Activated CD4-positive, CD25-positive, alpha-beta regulatory T cell treated with anti-CD3 and anti-CD28 coated beads, Interleukin-2, amount 50 U/mL, for 24 hours (primary cell): ENCODE measurements at regions not wholly inside any gene's neighbourhood (a gene's known extent, or its start where the extent isn't known, plus 50 kb on each side); places are given as distances from the start of the nearest gene placed in this dataset.

Experiments used
- ATAC-seq, 2 donors: fragments of 150-1000 bp; cut with Tn5 transposase; one replicate each; pipeline ENCODE4 v1.10.0; 2021; ENCODE audit warnings: mild to moderate bottlenecking in 1 of 2, moderate library complexity in 1 of 2

- ATAC-seq, result no peak
These were observed 344.9 kb upstream of the MKI67 start for GRCh38 chr10:128471151-128471550.

- ATAC-seq, result no peak
These were observed 346.0 kb upstream of the MKI67 start for GRCh38 chr10:128472196-128472595.

GRCh38 chr10:128473396-128473795 lies 347.2 kb upstream of the MKI67 start:
- no peak for ATAC-seq

DNA sequence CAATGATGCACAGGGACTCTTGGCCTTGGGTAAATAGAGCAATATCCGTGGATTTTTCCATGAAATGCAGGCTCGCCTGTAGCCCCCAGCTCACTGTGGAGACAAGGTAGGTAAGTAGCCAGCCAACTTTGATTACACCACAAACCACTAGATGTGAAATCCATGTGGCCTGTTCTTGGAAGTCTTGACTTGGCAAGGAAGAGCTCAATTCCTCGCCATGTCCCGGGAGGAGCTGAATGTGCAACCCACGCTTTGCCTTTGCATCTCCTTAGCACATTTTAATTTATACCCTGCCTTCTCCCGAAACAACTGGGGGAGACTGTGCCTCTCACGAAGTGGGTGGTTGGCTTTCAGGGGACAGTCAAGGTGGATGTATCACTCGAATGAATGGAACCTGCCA lies 347.7 kb upstream of the MKI67 start:
- no peak for ATAC-seq

GRCh38 chr10:128474571-128474970 lies 348.3 kb upstream of the MKI67 start:
- no peak for ATAC-seq

DNA sequence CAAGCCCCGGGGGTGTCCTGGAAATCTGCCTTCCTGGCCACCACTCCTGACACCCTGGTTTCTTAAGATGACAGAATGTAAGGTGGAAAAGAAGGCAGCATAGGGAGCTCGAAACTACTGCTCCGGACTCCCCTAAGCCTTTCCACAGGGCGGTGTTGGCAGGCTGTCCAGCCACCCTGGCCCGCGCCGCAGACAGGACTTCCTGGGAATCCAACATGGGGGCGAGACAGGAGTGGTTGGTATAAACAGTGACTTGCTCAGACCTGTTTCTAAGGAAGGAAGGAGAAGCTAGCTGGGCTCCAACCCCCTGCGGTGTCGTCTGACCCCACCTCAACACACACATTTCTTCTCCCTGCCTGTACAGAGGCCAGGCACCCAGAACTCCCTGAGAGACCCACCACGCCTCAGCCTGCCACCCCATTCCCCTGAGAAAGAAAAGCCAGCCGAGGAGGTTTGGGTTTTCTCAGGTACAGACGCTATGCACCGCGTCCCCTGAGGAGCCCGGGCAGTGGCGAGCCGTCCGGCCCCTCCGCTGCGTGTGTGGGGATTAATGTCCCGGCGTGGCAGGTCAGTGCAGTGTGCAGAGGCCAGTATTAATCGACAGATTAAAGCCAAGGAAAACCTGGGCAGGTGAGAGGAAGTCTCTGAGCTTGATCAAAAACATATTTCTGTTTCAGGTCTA lies 349.6 kb upstream of the MKI67 start:
- ATAC-seq, result no peak

GRCh38 chr10:128476368-128476725 lies 350.1 kb upstream of the MKI67 start:
- no peak for ATAC-seq

GRCh38 chr10:128476845-128477244 lies 350.6 kb upstream of the MKI67 start:
- no peak for ATAC-seq

- no peak for ATAC-seq
These were observed 354.4 kb upstream of the MKI67 start for GRCh38 chr10:128480601-128481000.

DNA sequence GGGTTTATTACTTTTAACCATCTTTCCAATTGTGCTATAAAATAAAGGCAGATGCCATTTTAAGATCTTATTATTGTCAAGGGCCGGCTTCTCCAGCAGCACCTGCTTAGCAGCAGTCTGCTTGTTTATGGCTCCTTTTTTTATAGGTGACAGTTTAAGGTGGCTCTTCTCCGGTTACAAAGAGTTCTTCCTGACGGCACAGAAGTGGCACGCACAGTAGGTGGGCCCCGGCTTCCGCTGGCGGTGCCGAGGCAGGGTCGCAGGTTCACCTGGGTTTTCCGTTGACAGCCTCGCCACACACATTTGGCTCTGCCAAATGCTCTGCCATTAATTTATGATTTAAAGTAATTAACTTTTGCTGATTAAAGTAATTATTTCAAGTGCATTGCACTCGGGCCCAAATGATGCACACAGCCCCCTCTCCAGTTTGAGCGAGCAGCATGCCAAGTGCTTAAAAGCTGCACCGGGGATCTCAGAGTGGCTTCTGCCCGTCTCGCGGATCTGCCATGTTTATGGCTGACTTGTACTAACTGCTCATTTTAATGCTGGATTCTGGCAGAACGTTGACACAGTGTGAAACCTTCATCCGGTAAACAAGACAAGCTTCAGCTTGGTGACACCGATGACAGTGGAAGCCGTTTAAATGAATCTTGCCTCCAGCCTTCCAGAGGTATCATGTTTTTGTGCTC lies 355.1 kb upstream of the MKI67 start:
- ATAC-seq, result no peak

DNA sequence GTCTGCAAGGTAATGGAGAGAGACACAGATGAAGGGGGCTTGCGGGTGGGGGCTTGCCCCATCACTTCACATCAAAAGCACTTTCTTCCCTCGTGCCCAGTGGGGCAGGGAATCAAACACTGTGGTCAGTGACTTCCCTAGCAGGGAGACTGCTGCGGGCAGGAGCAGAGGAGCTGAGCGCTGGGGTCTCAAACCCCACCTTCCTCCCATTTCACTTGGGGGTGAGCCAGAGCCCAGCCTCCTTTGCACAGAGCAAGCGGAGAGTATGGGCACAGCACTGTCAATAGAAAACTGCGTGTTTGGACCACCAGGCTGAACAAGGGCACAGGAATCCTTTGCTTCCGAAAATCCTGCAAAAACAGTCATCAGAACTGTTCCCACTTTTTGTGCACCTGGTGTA lies 355.8 kb upstream of the MKI67 start:
- ATAC-seq, result no peak

DNA sequence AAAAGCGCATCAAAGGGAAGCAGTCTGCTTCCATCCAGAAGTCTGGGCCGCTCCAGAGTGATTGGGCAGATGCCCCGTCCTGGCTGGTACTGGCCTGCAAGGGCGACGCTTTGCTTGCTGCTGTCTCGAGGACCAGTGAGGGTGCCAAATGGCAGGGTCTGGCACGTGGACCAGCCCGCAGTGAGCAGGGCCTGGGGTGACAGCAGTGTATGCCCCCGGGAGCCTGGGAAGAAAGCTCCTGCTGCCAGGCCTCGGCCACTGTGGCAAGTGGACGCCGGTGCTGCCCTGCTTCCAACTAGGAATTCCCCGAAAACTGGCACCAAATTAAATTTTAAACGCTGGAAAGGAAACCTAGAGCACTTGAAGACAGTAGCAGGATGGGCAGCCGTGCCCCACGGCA lies 357.0 kb upstream of the MKI67 start:
- no peak for ATAC-seq

- no peak for ATAC-seq
These were observed 357.8 kb upstream of the MKI67 start for GRCh38 chr10:128484041-128484440.

DNA sequence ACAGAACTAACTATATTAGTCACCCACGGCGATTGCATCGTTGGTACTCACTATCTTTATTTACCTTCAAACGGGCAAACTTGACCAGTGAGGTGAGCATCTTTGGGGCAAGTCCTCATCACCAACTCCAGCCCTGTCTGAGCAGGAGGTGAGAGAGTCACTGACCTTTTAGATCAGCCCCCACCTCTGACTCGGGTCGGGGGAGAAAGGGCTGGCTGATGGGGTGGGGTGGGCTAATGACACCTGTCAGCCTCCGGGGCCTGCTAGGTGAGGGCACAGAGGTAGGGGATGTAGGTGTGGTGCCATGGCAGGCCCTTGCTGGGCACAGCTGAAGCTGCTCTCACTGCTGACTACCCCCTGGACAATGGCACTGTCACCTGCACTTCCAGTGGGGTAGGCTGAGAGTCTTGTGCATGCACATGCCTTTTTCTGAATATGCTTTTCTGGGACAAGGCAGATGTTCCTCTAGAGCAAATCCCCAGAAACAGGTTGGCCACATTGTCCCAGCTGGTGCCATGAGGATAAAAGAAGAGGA lies 359.5 kb upstream of the MKI67 start:
- no peak for ATAC-seq

DNA sequence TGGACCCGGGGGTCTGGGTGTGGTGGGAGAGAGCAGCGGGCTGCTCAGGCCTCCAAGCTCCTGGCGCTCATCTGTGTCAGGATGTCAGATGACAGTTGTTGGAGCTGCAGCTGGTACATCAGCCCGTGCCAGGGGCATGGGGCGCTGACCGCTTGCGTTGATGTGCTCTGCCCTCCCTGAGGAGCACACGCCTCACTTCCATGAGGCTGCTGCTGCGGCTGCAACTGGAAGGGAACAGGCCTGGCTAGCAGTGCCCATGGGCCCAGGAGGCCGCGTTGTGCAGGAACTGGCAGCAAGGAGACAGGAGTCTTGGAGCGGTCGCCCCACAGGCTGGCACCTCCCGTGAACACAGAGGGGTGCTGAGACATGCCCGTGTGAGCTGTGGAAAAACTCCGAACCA lies 361.3 kb upstream of the MKI67 start:
- ATAC-seq, result no peak

- no peak for ATAC-seq
These were observed 363.4 kb upstream of the MKI67 start for GRCh38 chr10:128489324-128490247.

GRCh38 chr10:128491686-128492085 lies 365.5 kb upstream of the MKI67 start:
- ATAC-seq, result no peak

DNA sequence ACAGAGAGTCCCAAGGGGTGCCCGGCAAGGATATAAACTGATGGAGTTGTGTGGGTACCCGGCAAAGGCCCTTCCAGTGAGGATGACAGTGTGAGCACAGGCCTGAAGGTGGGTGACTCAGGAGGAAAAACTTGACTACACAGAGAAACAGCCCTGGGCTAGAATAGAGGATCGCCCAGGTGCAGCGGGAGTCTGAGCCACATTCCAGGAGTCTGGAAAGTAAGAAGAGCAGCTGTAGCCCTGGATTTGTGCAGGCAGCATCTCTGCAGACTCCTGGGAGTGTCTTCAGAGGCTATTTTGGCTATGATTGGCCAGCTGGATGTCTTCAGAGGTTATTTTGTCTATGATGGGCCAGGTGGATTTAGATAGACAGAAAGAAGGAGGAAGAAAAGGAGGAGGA lies 367.6 kb upstream of the MKI67 start:
- no peak for ATAC-seq

GRCh38 chr10:128494665-128495064 lies 368.4 kb upstream of the MKI67 start:
- ATAC-seq, result no peak

DNA sequence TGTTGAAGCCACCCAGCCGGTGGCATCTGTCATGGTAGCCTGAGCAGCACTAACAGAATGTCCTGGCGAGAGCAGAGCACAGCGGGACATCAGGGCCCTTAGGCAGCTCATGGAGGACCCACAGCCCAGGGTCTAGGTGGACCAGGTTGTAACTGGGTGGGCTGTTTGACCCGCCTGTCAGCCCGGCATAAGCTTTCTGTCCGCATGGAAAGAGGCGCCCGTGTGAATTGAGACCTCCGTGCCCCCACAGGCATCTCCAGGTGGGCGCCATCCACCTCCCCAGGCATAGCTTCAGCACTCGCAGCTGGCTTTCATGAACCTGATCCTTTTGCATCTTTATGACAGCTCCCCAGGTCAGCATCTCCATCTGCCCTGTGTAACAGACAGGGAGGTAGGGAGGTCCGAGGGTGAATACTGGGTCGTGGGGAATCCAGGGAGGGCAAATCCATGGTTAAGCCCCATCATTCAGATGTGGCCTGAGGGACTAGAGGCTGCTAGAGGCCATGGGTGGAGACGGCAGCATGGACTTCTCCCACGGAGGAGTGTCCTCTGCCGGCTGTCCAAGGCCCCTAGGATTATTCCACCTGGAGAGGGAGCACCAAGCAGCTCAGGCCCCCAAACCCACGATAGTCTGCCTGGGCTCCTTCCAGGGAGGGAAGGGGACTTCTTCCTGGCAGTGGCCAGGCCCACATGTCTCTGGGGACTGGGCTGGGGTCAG lies 371.6 kb upstream of the MKI67 start:
- ATAC-seq, result no peak

DNA sequence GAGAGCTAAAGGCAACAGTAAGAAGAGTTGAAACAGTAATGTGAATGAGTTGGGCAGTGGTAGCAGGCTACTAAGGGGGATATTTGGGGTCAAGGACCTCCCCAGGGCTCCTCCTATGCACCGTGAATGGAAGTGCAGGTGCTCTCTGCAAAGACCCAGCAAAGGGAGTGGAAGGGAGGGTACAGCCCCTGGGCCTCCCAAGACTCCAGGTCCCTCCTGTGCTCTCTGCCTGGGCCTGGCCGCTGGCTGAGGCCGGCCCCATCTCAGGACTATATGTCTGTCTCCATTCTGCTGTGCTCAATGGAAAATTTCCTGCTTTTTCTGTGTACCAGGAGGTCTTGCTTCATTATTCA lies 372.1 kb upstream of the MKI67 start:
- ATAC-seq, result no peak

DNA sequence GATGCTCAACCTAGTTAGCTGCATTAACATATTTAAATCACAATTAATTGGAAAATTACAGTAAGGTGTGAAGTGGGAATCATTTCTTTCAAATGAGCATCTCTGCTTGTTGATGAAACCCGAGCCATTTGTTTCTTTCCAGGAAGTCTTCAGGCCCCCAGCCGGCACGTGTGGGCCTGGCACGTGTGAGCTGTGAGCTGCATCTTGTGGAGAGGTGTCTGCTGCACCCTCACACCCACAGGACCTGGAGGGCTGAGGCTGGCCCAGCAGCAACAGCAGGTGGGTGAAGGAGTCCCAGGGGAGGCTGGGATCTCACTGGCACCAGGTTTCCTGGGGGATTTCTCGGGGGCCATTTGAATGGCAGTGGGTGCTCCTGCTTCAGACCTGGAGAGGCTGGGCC lies 372.5 kb upstream of the MKI67 start:
- no peak for ATAC-seq

- no peak for ATAC-seq
These were observed 373.3 kb upstream of the MKI67 start for GRCh38 chr10:128499486-128499885.
